OCI-LY7 (cell line): ENCODE measurements at regions not wholly inside any gene's neighbourhood (a gene's known extent, or its start where the extent isn't known, plus 50 kb on each side); places are given as distances from the start of the nearest gene placed in this dataset.

Experiments
- BruUV-seq: library from RNA; stranded (reverse); fragments of 400-500 nt; replicated peaks from 2 replicates; lab custom pipeline; 2021; lab: Mats Ljungman, UMichigan
- CTCF ChIA-PET: fragments of 300-600 bp; sonication (Branson Sonifier 250); formaldehyde crosslinking; loops from one replicate; lab custom pipeline; 2022; ENCODE audit warnings: antibody characterized with exemption; ENCODE audit not compliant: unreplicated experiment; lab: Charles Lee
- POLR2A ChIA-PET: fragments of 300-600 bp; sonication (Branson Sonifier 250); formaldehyde crosslinking; loops from one replicate; lab custom pipeline; 2022; ENCODE audit warnings: antibody characterized with exemption; lab: Charles Lee
- DNase-seq: peaks from one replicate; pipeline ENCODE4 v3.0.0-alpha.2; 2015; ENCODE audit warnings: low spot score
- H2AFZ ChIP-seq: fragments of 200-600 bp; sonication (generic), shearing (Covaris generic); 2 replicates; pipeline ENCODE4 v1.6.1; 2014; ENCODE audit warnings: mild to moderate bottlenecking, antibody characterized with exemption, low read length, moderate library complexity
- H3K27ac ChIP-seq: fragments of 200-600 bp; sonication (generic); 2 replicates; pipeline ENCODE4 v1.5.1; 2014; ENCODE audit warnings: mixed run types, low read depth, mild to moderate bottlenecking, moderate library complexity, low read length, inconsistent platforms; ENCODE audit not compliant: poor library complexity, severe bottlenecking
- H3K36me3 ChIP-seq: fragments of 200-600 bp; sonication (generic); 2 replicates; pipeline ENCODE4 v1.6.1; 2014; ENCODE audit warnings: mild to moderate bottlenecking, antibody characterized with exemption, low read length, moderate library complexity, mixed read lengths; ENCODE audit not compliant: insufficient read depth
- H3K4me1 ChIP-seq: fragments of 200-600 bp; sonication (generic); 2 replicates; pipeline ENCODE4 v1.5.1; 2014; ENCODE audit warnings: mild to moderate bottlenecking, low read length; ENCODE audit not compliant: insufficient read depth, poor library complexity, severe bottlenecking
- H3K4me2 ChIP-seq: fragments of 200-600 bp; sonication (generic); 2 replicates; pipeline ENCODE4 v1.6.1; 2014; ENCODE audit warnings: mild to moderate bottlenecking, low read length
- H3K4me3 ChIP-seq: fragments of 200-600 bp; sonication (generic); 2 replicates; pipeline ENCODE4 v1.5.1; 2014; ENCODE audit warnings: mild to moderate bottlenecking, low read depth, low read length; ENCODE audit not compliant: poor library complexity, severe bottlenecking
- H3K79me2 ChIP-seq: fragments of 200-600 bp; sonication (generic); 2 replicates; pipeline ENCODE4 v1.6.1; 2016; ENCODE audit warnings: low read depth, mild to moderate bottlenecking, low read length, moderate library complexity, mixed read lengths; ENCODE audit not compliant: insufficient read depth
- H3K9me2 ChIP-seq: fragments of 200-600 bp; sonication (generic); 2 replicates; pipeline ENCODE4 v1.6.1; 2016; ENCODE audit warnings: mild to moderate bottlenecking, low read length, mixed read lengths; ENCODE audit not compliant: insufficient read depth
- H3K9me3 ChIP-seq: fragments of 200-600 bp; sonication (generic); 2 replicates; pipeline ENCODE4 v1.6.1; 2014; ENCODE audit warnings: mild to moderate bottlenecking, mixed run types, low read length, mixed read lengths
- H4K20me1 ChIP-seq: fragments of 200-600 bp; sonication (generic); 2 replicates; pipeline ENCODE4 v1.6.1; 2014; ENCODE audit warnings: mild to moderate bottlenecking, antibody characterized with exemption, low read length, moderate library complexity, mixed read lengths; ENCODE audit not compliant: insufficient read depth
- CTCF ChIP-seq: fragments of 200-600 bp; sonication (generic); conservative IDR thresholded peaks from 2 replicates; pipeline ENCODE4 v1.5.1; 2014; ENCODE audit warnings: mild to moderate bottlenecking, antibody characterized with exemption, low read length, moderate library complexity, mixed read lengths
- EZH2phosphoT487 ChIP-seq: fragments of 200-600 bp; sonication (generic); IDR thresholded peaks from 2 replicates; pipeline ENCODE4 v1.6.1; 2018; ENCODE audit warnings: low read depth, borderline replicate concordance, mild to moderate bottlenecking, mixed run types, antibody characterized with exemption, low read length, moderate library complexity, mixed read lengths
- intact Hi-C: fragments of 100-400 bp; cut with micrococcal nuclease; formaldehyde crosslinking; loops from one replicate; pipeline ENCODE4 v1.10.0; 2022; ENCODE audit not compliant: unreplicated experiment

- no peak for DNase-seq
- H3K4me1 ChIP-seq = no peaks in the 10 kb centered on the region
- no TSS peak for BruUV-seq
- H3K36me3 ChIP-seq = no peaks in the 10 kb centered on the region
- H3K9me2 ChIP-seq = no peaks in the 10 kb centered on the region
- H2AFZ ChIP-seq = no peak overlapping the region
- H3K9me3 ChIP-seq = peaks cover 7% of the 10 kb centered on the region; the same call in 1 of the 2 replicates
- H4K20me1 ChIP-seq = no peaks in the 10 kb centered on the region
- no peak overlapping the region for H3K4me2 ChIP-seq
- H3K4me3 ChIP-seq = no peak overlapping the region
- intact Hi-C loops = no loop called here
- H3K79me2 ChIP-seq = no peaks in the 10 kb centered on the region
- CTCF ChIA-PET = interaction anchor here (0.6 kb wide), 1 partner anchor 20 kb away, joined by 4 read pairs; no protein-coding TSS in a partner anchor
- no peak overlapping the region for H3K27ac ChIP-seq
- TF ChIP-seq CTCF (no peak), EZH2phosphoT487 (no peak)
- POLR2A ChIA-PET = interaction anchor here (0.5 to 0.6 kb wide), 2 partner anchors 330 to 605 kb away, joined by 3 read pairs; no protein-coding TSS in a partner anchor
These were observed 1511.1 kb downstream of the BRD1 start for GRCh38 chr22:48316257-48317250.

- intact Hi-C loops = no loop called here
- CTCF ChIA-PET = no interaction called here
- no peak overlapping the region for H3K27ac ChIP-seq
- H3K4me1 ChIP-seq = no peaks in the 10 kb centered on the region
- H3K36me3 ChIP-seq = no peaks in the 10 kb centered on the region
- POLR2A ChIA-PET = no interaction called here
- DNase-seq = no peak
- H3K4me3 ChIP-seq = no peak overlapping the region
- no peaks in the 10 kb centered on the region for H3K9me2 ChIP-seq
- H2AFZ ChIP-seq = no peak overlapping the region
- H4K20me1 ChIP-seq = no peaks in the 10 kb centered on the region
- TF ChIP-seq CTCF (no peak), EZH2phosphoT487 (no peak)
- H3K4me2 ChIP-seq = no peak overlapping the region
- no peaks in the 10 kb centered on the region for H3K79me2 ChIP-seq
- BruUV-seq = no TSS peak
- H3K9me3 ChIP-seq = peaks cover 7% of the 10 kb centered on the region; the same call in 1 of the 2 replicates
These were observed 1512.0 kb downstream of the BRD1 start for GRCh38 chr22:48315439-48316256.
